Endothelial cell of umbilical vein (primary cell): ENCODE measurements at regions not wholly inside any gene's neighbourhood (a gene's known extent, or its start where the extent isn't known, plus 50 kb on each side); places are given as distances from the start of the nearest gene placed in this dataset.

ENCODE experiments used
- CTCF ChIP-seq, 2 donors: IDR thresholded peaks; 1 replicate in 1 of 2; 2 replicates in 1 of 2; pipeline ENCODE4 v1.5.1; 2011; ENCODE audit warnings: low read length in 2 of 2, mild to moderate bottlenecking in 2 of 2, moderate library complexity in 2 of 2, control low read depth in 1 of 2, inconsistent platforms in 1 of 2, low read depth in 1 of 2; ENCODE audit not compliant: insufficient read depth in 1 of 2; ENCODE audit errors: extremely low read depth in 1 of 2
- EZH2 ChIP-seq: IDR thresholded peaks from 2 replicates; pipeline ENCODE4 v1.6.1; 2012; ENCODE audit warnings: borderline replicate concordance, low read depth, mild to moderate bottlenecking, moderate library complexity, low read length, inconsistent platforms; ENCODE audit not compliant: severe bottlenecking
- GATA2 ChIP-seq: IDR thresholded peaks from 2 replicates; pipeline ENCODE4 v1.7.0; 2011; ENCODE audit warnings: low read depth, mild to moderate bottlenecking, moderate library complexity, mixed read lengths, low read length; ENCODE audit not compliant: insufficient read length, insufficient read depth
- JUN ChIP-seq: IDR thresholded peaks from 2 replicates; pipeline ENCODE4 v1.6.1; 2011; ENCODE audit warnings: borderline replicate concordance, low read depth; ENCODE audit not compliant: insufficient read length, insufficient read depth
- MAX ChIP-seq: IDR thresholded peaks from 2 replicates; pipeline ENCODE4 v1.6.1; 2011; ENCODE audit not compliant: insufficient read depth, insufficient read length
- MYC ChIP-seq: IDR thresholded peaks from one replicate; pipeline ENCODE4 v1.6.1; 2011; ENCODE audit warnings: mild to moderate bottlenecking, low read depth, low read length
- POLR2A ChIP-seq: IDR thresholded peaks from 2 replicates; pipeline ENCODE4 v1.6.1; 2012; ENCODE audit warnings: low read depth, mild to moderate bottlenecking, control low read depth, low read length
- POLR2AphosphoS5 ChIP-seq: IDR thresholded peaks from 2 replicates; pipeline ENCODE4 v1.6.1; 2012; ENCODE audit warnings: low read depth, mild to moderate bottlenecking, control low read depth, low read length, moderate library complexity; ENCODE audit not compliant: insufficient read depth

- TF ChIP-seq CTCF (IDR thresholded peaks at IDR 0.05; ENCODE audit: extremely low read depth in 1 of 2, insufficient read depth in 1 of 2, low read depth in 1 of 2, low read length in 2 of 2) = no peak
- TF ChIP-seq JUN = no peak
- no peak for TF ChIP-seq EZH2
- TF ChIP-seq POLR2A = no peak
- TF ChIP-seq POLR2AphosphoS5 = no peak
- no peak for TF ChIP-seq MYC
- no peak for TF ChIP-seq MAX
- TF ChIP-seq GATA2 = no peak
Measured at GRCh38 chr17:69810326-69810965, 264.6 kb upstream of the KCNJ16 start.
